Mucosa of gallbladder (tissue), 1 donor: ENCODE measurements at regions not wholly inside any gene's neighbourhood (a gene's known extent, or its start where the extent isn't known, plus 50 kb on each side); places are given as distances from the start of the nearest gene placed in this dataset.

Experiments used
- DNase-seq: peaks from one replicate; pipeline ENCODE4 v3.0.0-alpha.2; 2020; ENCODE audit warnings: low spot score
- donor health status: DM: no; HTN: no; CAD: no.

GRCh38 chr1:82582347-82582746, 781.6 kb downstream of the ADGRL2 start:
- DNase-seq, result no peak

GRCh38 chr1:82578086-82578726, 777.5 kb downstream of the ADGRL2 start:
- DNase-seq, result no peak

GRCh38 chr1:82567348-82567747, 766.6 kb downstream of the ADGRL2 start:
- DNase-seq, result no peak

- peak; percentile 54 for DNase-seq
These were observed 764.8 kb downstream of the ADGRL2 start for GRCh38 chr1:82565546-82565945.

GRCh38 chr1:82565146-82565545, 764.4 kb downstream of the ADGRL2 start:
- peak; percentile 23 for DNase-seq

- DNase-seq, result no peak
These were observed 763.6 kb downstream of the ADGRL2 start for GRCh38 chr1:82564333-82564732.

GRCh38 chr1:82562448-82562847, 761.7 kb downstream of the ADGRL2 start:
- DNase-seq, result no peak

GRCh38 chr1:82560566-82560965, 759.8 kb downstream of the ADGRL2 start:
- no peak for DNase-seq

GRCh38 chr1:82555501-82555900, 754.8 kb downstream of the ADGRL2 start:
- DNase-seq, result no peak

GRCh38 chr1:82549841-82550240, 749.1 kb downstream of the ADGRL2 start:
- no peak for DNase-seq

- no peak for DNase-seq
These were observed 742.0 kb downstream of the ADGRL2 start for GRCh38 chr1:82542766-82543165.

GRCh38 chr1:82542141-82542540, 741.4 kb downstream of the ADGRL2 start:
- DNase-seq, result no peak

- DNase-seq, result no peak
These were observed 739.3 kb downstream of the ADGRL2 start for GRCh38 chr1:82540006-82540405.

GRCh38 chr1:82538876-82539275, 738.1 kb downstream of the ADGRL2 start:
- DNase-seq, result no peak

- no peak for DNase-seq
These were observed 734.3 kb downstream of the ADGRL2 start for GRCh38 chr1:82534996-82535395.

- DNase-seq, result no peak
These were observed 724.6 kb downstream of the ADGRL2 start for GRCh38 chr1:82525378-82525777.

- no peak for DNase-seq
These were observed 719.9 kb downstream of the ADGRL2 start for GRCh38 chr1:82520611-82521010.

- peak; percentile 40 for DNase-seq
These were observed 716.9 kb downstream of the ADGRL2 start for GRCh38 chr1:82517586-82517985.

GRCh38 chr1:82515650-82516049, 714.9 kb downstream of the ADGRL2 start:
- no peak for DNase-seq

- DNase-seq, result no peak
These were observed 710.7 kb downstream of the ADGRL2 start for GRCh38 chr1:82511441-82511840.

GRCh38 chr1:82510431-82510830, 709.7 kb downstream of the ADGRL2 start:
- DNase-seq, result no peak

GRCh38 chr1:82507011-82507410, 706.3 kb downstream of the ADGRL2 start:
- no peak for DNase-seq

- DNase-seq, result no peak
These were observed 703.1 kb downstream of the ADGRL2 start for GRCh38 chr1:82503822-82504221.

GRCh38 chr1:82499022-82499421, 698.3 kb downstream of the ADGRL2 start:
- DNase-seq, result no peak
